Hematopoietic multipotent progenitor cell treated with erythropoietin and hydrocortisone succinate and interleukin-3 and kit ligand, for 4 days (in vitro differentiated cells): ENCODE measurements at regions not wholly inside any gene's neighbourhood (a gene's known extent, or its start where the extent isn't known, plus 50 kb on each side); places are given as distances from the start of the nearest gene placed in this dataset.
A peak's percentile ranks its signal among the peaks of the same experiment; 100 is the strongest.

Source experiments
- DNase-seq: peaks from one replicate; pipeline ENCODE4 v3.0.0-alpha.2; 2015

DNA sequence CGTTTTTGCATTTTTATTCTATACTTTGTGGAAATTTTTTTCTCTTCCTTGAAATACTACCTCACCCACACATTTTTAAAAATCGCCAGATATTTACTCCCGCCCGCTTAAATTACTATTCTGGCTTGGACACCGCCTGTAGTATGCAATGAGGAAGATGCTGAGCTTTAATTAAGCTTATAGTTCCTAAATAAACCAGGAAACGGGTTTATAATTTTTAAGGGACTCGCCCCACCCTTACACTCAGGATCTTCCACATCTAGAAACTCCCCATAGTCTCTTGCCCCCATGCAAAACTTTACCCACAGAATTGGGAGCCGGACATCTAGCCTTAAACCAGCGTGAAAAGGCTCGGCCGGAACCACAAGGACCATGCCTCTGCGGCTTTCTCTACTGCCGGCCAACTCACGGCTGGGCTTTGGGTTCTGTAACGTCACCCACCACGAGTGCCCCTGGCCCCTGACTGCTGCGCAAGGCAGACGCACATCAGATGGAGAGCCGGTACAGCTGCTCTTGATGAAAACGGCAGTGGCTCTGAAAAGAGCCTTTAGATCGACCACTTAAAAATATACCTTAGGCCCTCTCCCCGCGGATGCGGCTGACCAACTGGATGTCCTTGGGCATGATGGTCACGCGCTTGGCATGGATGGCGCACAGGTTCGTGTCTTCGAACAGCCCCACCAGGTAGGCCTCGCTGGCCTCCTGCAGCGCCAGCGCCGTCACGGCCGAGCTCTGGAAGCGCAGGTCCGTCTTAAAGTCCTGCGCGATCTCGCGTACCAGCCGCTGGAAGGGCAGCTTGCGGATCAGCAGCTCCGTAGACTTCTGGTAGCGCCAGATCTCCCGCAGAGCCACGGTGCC, 66.3 kb downstream of the FAM72B start:
- peak; percentile 8 for DNase-seq
